H9 (cell line): ENCODE measurements at regions not wholly inside any gene's neighbourhood (a gene's known extent, or its start where the extent isn't known, plus 50 kb on each side); places are given as distances from the start of the nearest gene placed in this dataset.

Experiments
- DNase-seq: peaks from one replicate; pipeline ENCODE4 v3.0.0-alpha.2; 2017
- H2AFZ ChIP-seq: one replicate; pipeline ENCODE4 v1.6.1; 2013; ENCODE audit warnings: mild to moderate bottlenecking, low read length, control low read depth, moderate library complexity
- H2AK5ac ChIP-seq: 2 replicates; pipeline ENCODE4 v1.6.1; 2013; ENCODE audit warnings: low read length, control low read depth, mixed read lengths; ENCODE audit not compliant: insufficient read length
- H2BK120ac ChIP-seq: one replicate; pipeline ENCODE4 v1.6.1; 2013; ENCODE audit warnings: low read depth, mild to moderate bottlenecking, low read length, control low read depth, inconsistent platforms; ENCODE audit not compliant: poor library complexity, severe bottlenecking
- H2BK12ac ChIP-seq: 2 replicates; pipeline ENCODE4 v1.6.1; 2013; ENCODE audit warnings: low read length, control low read depth, mixed read lengths, low read depth; ENCODE audit not compliant: insufficient read length
- H2BK15ac ChIP-seq: 2 replicates; pipeline ENCODE4 v1.6.1; 2013; ENCODE audit warnings: low read depth, low read length, control low read depth
- H2BK20ac ChIP-seq: one replicate; pipeline ENCODE4 v1.6.1; 2013; ENCODE audit warnings: low read depth, mild to moderate bottlenecking, low read length, control low read depth, inconsistent platforms; ENCODE audit not compliant: poor library complexity, severe bottlenecking
- H2BK5ac ChIP-seq: 2 replicates; pipeline ENCODE4 v1.6.1; 2013; ENCODE audit warnings: low read length, control low read depth, mixed read lengths; ENCODE audit not compliant: insufficient read length
- H3K14ac ChIP-seq: 2 replicates; pipeline ENCODE4 v1.6.1; 2013; ENCODE audit warnings: low read length, control low read depth; ENCODE audit not compliant: insufficient read depth
- H3K18ac ChIP-seq: 2 replicates; pipeline ENCODE4 v1.6.1; 2013; ENCODE audit warnings: low read depth, mild to moderate bottlenecking, mixed read lengths, low read length, control low read depth; ENCODE audit not compliant: insufficient read length
- H3K23ac ChIP-seq: 2 replicates; pipeline ENCODE4 v1.6.1; 2013; ENCODE audit warnings: low read length, control low read depth, mixed read lengths, low read depth; ENCODE audit not compliant: insufficient read length
- H3K23me2 ChIP-seq: 2 replicates; pipeline ENCODE4 v1.6.1; 2013; ENCODE audit warnings: low read depth, mild to moderate bottlenecking, mixed read lengths, low read length, control low read depth; ENCODE audit not compliant: insufficient read length, poor library complexity, severe bottlenecking
- H3K27ac ChIP-seq: 2 replicates; pipeline ENCODE4 v1.5.1; 2013; ENCODE audit warnings: low read length, control low read depth, mixed read lengths, low read depth; ENCODE audit not compliant: insufficient read length
- H3K27me3 ChIP-seq: 2 replicates; pipeline ENCODE4 v1.6.1; 2013; ENCODE audit warnings: low read length, control low read depth, inconsistent platforms; ENCODE audit not compliant: insufficient read depth
- H3K4ac ChIP-seq: 2 replicates; pipeline ENCODE4 v1.6.1; 2013; ENCODE audit warnings: low read depth, mild to moderate bottlenecking, control low read depth, inconsistent platforms, low read length, moderate library complexity
- H3K4me1 ChIP-seq: 2 replicates; pipeline ENCODE4 v1.6.1; 2013; ENCODE audit warnings: low read length, control low read depth, inconsistent platforms; ENCODE audit not compliant: insufficient read depth
- H3K4me2 ChIP-seq: 2 replicates; pipeline ENCODE4 v1.6.1; 2013; ENCODE audit warnings: low read length, control low read depth, mixed read lengths; ENCODE audit not compliant: insufficient read length, insufficient read depth
- H3K56ac ChIP-seq: 2 replicates; pipeline ENCODE4 v1.6.1; 2013; ENCODE audit warnings: low read depth, mild to moderate bottlenecking, mixed read lengths, low read length, control low read depth; ENCODE audit not compliant: insufficient read length
- H3K79me1 ChIP-seq: 2 replicates; pipeline ENCODE4 v1.6.1; 2013; ENCODE audit warnings: low read depth, mild to moderate bottlenecking, moderate library complexity, low read length, control low read depth, inconsistent platforms; ENCODE audit not compliant: insufficient read depth, poor library complexity, severe bottlenecking
- H3K79me2 ChIP-seq: 2 replicates; pipeline ENCODE4 v1.6.1; 2013; ENCODE audit warnings: low read length, control low read depth, inconsistent platforms; ENCODE audit not compliant: insufficient read depth
- H3K9ac ChIP-seq: 2 replicates; pipeline ENCODE4 v1.6.1; 2013; ENCODE audit warnings: low read length, control low read depth, mixed read lengths; ENCODE audit not compliant: insufficient read length; ENCODE audit errors: extremely low read depth
- H3K9me3 ChIP-seq: one replicate; pipeline ENCODE4 v1.6.1; 2013; ENCODE audit warnings: low read depth, low read length, inconsistent platforms; ENCODE audit not compliant: control insufficient read depth
- H3T11ph ChIP-seq: one replicate; pipeline ENCODE4 v1.6.1; 2013; ENCODE audit warnings: mild to moderate bottlenecking, low read length, control low read depth, inconsistent platforms
- H4K20me1 ChIP-seq: one replicate; pipeline ENCODE4 v1.6.1; 2013; ENCODE audit not compliant: control insufficient read depth, insufficient read length, insufficient read depth
- H4K5ac ChIP-seq: 2 replicates; pipeline ENCODE4 v1.6.1; 2013; ENCODE audit warnings: low read depth, mild to moderate bottlenecking, mixed read lengths, low read length, control low read depth; ENCODE audit not compliant: insufficient read length
- H4K8ac ChIP-seq: replicated peaks from 2 replicates; pipeline ENCODE4 v1.6.1; 2013; ENCODE audit warnings: low read length, control low read depth, mixed read lengths, low read depth; ENCODE audit not compliant: insufficient read length
- H4K91ac ChIP-seq: 2 replicates; pipeline ENCODE4 v1.6.1; 2013; ENCODE audit warnings: low read depth, mild to moderate bottlenecking, moderate library complexity, mixed read lengths, low read length, control low read depth; ENCODE audit not compliant: insufficient read length
- H3K27ac Mint-ChIP-seq, 3 experiments: 2 replicates in 2 of 3; 3 replicates in 1 of 3; pipeline ENCODE4 v1.8.0; 2020 to 2021; ENCODE audit warnings: mixed read lengths in 3 of 3, mild to moderate bottlenecking in 1 of 3, moderate library complexity in 1 of 3
- H3K27me3 Mint-ChIP-seq: 2 replicates; pipeline ENCODE4 v1.8.0; 2021; ENCODE audit warnings: low read depth, mild to moderate bottlenecking, moderate library complexity, mixed read lengths
- H3K36me3 Mint-ChIP-seq, 3 experiments: 2 replicates in 2 of 3; 3 replicates in 1 of 3; pipeline ENCODE4 v1.8.0; 2020 to 2021; ENCODE audit warnings: low read depth in 3 of 3, mixed read lengths in 3 of 3; ENCODE audit not compliant: insufficient read depth in 1 of 3
- H3K4me1 Mint-ChIP-seq, 2 experiments: 2 replicates each; pipeline ENCODE4 v1.8.0; 2020; ENCODE audit warnings: mixed read lengths in 2 of 2
- H3K4me3 Mint-ChIP-seq, 2 experiments: 2 replicates in 1 of 2; 3 replicates in 1 of 2; pipeline ENCODE4 v1.8.0; 2020 to 2021; ENCODE audit warnings: mild to moderate bottlenecking in 2 of 2, mixed read lengths in 2 of 2, moderate library complexity in 1 of 2
- H3K9me3 Mint-ChIP-seq, 2 experiments: 2 replicates in 1 of 2; 3 replicates in 1 of 2; pipeline ENCODE4 v1.8.0; 2020; ENCODE audit warnings: mild to moderate bottlenecking in 2 of 2, mixed read lengths in 2 of 2, moderate library complexity in 1 of 2
- WGBS: extraction: QIAGEN DNeasy Blood & Tissue Kit; methylation state at CpG from one replicate; pipeline ENCODE4 v1.1.7; 2013; ENCODE audit warnings: missing lambda C conversion rate, low lambda C conversion rate, mixed read lengths; ENCODE audit not compliant: insufficient read length; ENCODE audit errors: extremely low coverage; 5-methylcytosine and 5-hydroxymethylcytosine counted together
- TF ChIP-seq, protein P1 (sequence below): fragments of 200-600 bp; sonication (generic); conservative IDR thresholded peaks from 3 replicates; pipeline ENCODE4 v1.8.0; 2021; ENCODE audit warnings: antibody characterized with exemption, mild to moderate bottlenecking

DNA sequence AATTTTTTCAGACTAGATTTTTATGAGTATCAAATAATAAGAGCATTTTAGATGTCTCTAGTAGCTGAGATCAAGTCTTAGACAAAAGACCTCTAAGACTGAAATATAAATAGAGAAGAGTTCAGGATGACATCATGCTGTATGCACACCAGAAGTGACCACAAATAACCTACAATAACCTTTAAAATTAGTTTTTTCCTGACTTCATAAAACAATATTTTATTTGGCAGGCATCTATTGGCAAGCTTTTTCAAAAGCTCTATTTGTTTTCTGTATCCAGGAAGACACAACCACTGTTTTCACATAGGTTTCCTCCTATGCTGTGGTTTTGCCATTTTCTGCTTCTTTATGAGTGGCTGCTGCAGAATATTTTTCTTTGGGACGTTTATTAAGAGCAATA, 359.1 kb downstream of the CRPPA start:
- TF ChIP-seq, protein P1, sequence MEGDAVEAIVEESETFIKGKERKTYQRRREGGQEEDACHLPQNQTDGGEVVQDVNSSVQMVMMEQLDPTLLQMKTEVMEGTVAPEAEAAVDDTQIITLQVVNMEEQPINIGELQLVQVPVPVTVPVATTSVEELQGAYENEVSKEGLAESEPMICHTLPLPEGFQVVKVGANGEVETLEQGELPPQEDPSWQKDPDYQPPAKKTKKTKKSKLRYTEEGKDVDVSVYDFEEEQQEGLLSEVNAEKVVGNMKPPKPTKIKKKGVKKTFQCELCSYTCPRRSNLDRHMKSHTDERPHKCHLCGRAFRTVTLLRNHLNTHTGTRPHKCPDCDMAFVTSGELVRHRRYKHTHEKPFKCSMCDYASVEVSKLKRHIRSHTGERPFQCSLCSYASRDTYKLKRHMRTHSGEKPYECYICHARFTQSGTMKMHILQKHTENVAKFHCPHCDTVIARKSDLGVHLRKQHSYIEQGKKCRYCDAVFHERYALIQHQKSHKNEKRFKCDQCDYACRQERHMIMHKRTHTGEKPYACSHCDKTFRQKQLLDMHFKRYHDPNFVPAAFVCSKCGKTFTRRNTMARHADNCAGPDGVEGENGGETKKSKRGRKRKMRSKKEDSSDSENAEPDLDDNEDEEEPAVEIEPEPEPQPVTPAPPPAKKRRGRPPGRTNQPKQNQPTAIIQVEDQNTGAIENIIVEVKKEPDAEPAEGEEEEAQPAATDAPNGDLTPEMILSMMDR = no peak
- no CpG with 5 or more reads among the region's 1 CpG for WGBS

More for the DNA sequence above, 359.1 kb downstream of the CRPPA start:
- Histone ChIP-seq H4K91ac (no peak overlapping the region), H2BK15ac (no peak overlapping the region), H3K27me3 (no peaks in the 10 kb centered on the region), H2AFZ (no peak overlapping the region), H3K23me2 (no peaks in the 10 kb centered on the region), H3K23ac (no peak overlapping the region), H2BK5ac (no peak overlapping the region), H2BK120ac (no peak overlapping the region), H3K9me3 (no peaks in the 10 kb centered on the region), H3K9ac (no peak overlapping the region), H3K4me2 (no peak overlapping the region), H3K79me2 (no peaks in the 10 kb centered on the region), H2AK5ac (no peak overlapping the region), H2BK12ac (no peak overlapping the region), H3K4ac (no peak overlapping the region), H3K14ac (no peak overlapping the region), H2BK20ac (no peak overlapping the region), H3K79me1 (no peaks in the 10 kb centered on the region), H4K8ac (no peak overlapping the region), H3K18ac (no peak overlapping the region), H3K4me1 (no peaks in the 10 kb centered on the region), H4K5ac (no peak overlapping the region), H3K27ac (no peak overlapping the region), H3K56ac (no peak overlapping the region), H3T11ph (no peak overlapping the region), H4K20me1 (no peaks in the 10 kb centered on the region)
- Mint-ChIP-seq H3K36me3 (no peaks in the 10 kb centered on the region), H3K27ac (no peak overlapping the region), H3K27me3 (no peaks in the 10 kb centered on the region), H3K4me1 (peaks cover 15 to 19% of the 10 kb centered on the region in 2 experiments), H3K9me3 (no peaks in the 10 kb centered on the region), H3K4me3 (no peak overlapping the region)
- no peak for DNase-seq
